Islet of Langerhans (tissue), 1 donor: ENCODE measurements at regions not wholly inside any gene's neighbourhood (a gene's known extent, or its start where the extent isn't known, plus 50 kb on each side); places are given as distances from the start of the nearest gene placed in this dataset.

Experiments used
- FAIRE-seq: peaks from one replicate; lab custom pipeline; 2011; peaks lifted over from hg19 to GRCh38; lab: Jason Lieb, UNC

GRCh38 chr12:42670719-42671118 is 81.2 kb upstream of the PRICKLE1 start:
- no peak for FAIRE-seq

DNA sequence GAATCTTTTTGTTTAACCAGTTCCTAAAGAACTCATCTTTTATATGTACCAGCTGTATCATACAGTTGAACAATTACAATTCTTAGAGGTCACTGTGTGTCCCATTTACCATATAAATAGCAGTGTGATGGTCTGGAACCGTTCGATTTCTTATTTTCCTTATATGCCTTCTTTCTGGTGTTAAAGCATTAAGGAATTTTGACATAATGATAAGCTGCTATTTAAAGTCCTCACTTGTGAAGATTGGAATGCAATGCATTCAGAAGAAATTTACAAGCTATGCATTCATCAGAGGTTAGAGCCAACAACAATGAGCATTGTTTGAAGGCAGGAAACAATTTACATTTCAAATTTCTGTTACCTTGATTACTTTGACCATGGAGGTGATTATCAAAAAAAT is 80.0 kb upstream of the PRICKLE1 start:
- no peak for FAIRE-seq

DNA sequence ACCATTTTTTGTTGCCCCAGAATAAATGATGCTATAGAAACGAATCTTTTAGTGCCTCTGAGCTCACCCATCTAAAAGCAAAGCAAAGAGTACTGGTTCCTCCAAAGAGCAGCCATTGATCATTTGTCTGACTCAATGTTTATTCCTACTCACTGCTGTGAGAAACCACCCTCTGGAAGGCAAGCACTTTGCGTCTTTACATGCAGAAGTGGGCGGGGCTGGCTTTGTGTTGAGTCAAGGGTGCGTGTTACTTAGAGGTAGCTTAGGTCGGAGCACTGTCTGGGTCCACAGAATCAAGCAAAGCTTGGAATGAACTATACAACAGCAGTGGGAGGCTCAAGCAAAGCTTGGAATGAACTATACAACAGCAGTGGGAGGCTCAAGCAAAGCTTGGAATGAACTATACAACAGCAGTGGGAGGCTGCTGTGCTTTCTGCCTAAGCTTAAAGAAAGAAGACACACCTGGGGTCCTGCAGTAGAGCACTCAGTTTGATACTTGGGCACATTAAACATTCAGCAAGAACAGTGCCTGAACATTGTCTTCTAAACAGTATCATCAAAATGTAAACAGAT is 77.2 kb upstream of the PRICKLE1 start:
- FAIRE-seq: no peak

DNA sequence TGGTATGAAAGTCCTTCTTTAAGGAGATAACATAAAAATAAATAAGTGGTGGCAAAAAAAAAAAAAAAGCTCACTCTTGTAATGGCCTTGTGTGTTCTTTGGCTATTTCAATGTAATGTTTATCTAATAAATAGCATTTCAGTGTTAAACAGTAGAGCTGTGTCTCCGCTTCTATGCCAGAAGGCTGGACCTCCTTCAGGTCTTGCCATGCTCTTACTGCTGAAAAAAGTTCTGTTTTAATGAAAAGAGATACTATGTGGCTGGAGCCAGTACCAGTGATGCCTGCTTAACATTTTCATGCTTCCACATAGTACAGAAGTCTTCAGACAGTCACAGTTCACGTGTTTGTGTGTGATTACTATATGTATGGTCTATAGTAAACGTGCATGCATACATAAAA is 74.1 kb upstream of the PRICKLE1 start:
- no peak for FAIRE-seq

- no peak for FAIRE-seq
Measured at GRCh38 chr12:42660968-42661937, 71.7 kb upstream of the PRICKLE1 start.

GRCh38 chr12:42660117-42660516 is 70.6 kb upstream of the PRICKLE1 start:
- FAIRE-seq: no peak

- no peak for FAIRE-seq
Measured at GRCh38 chr12:42652048-42652447, 62.5 kb upstream of the PRICKLE1 start.

DNA sequence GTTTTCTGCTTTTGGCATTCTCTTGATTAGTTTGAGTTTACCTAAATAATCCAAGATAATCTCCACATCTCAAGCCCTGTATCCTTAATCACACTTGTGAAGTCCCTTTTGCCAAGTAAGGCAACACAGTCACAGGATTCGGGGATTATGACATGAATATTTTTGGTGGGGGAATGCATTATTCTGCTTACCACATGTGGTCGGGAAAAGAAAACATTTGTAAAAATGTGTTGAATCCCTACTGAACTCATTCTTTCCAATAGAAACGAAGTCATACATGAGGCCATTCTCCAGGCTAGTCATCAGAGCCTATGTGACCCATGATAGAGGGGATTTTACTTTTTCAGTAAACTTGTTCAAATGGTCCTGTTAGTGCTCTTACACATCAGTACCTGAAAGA is 58.5 kb upstream of the PRICKLE1 start:
- no peak for FAIRE-seq

GRCh38 chr12:42643881-42644579 is 54.5 kb upstream of the PRICKLE1 start:
- FAIRE-seq: no peak

GRCh38 chr12:42641221-42641885 is 51.8 kb upstream of the PRICKLE1 start:
- no peak for FAIRE-seq

DNA sequence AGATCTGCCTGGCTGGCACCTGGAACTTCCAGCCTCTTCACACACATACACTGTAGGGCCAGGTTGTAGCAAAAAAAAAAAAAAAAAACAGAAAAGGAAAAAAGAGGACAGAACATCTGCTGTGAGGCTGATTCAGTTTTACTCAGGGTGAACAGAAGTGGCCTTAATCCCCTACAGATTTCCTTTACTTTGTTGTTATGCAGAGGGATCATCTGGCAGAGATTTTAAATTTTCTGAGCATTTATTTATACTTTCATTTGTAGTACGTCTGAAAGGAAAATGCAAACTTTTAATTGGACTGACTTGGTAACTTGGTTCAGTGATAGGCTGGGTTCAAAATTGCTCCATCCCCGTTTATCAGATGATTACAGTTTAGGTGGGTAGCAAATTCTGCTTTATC is 50.8 kb upstream of the PRICKLE1 start:
- no peak for FAIRE-seq

GRCh38 chr12:42639556-42639955 is 50.0 kb upstream of the PRICKLE1 start:
- FAIRE-seq: no peak
